ENCODE measurements at regions not wholly inside any gene's neighbourhood (a gene's known extent, or its start where the extent isn't known, plus 50 kb on each side); places are given as distances from the start of the nearest gene placed in this dataset.
A peak's percentile ranks its signal among the peaks of the same experiment; 100 is the strongest.

- CTCF ChIA-PET (ENCODE audit: low intra/inter-chr PET ratio, low total read pairs): no interaction called here
- intact Hi-C loops (cut with micrococcal nuclease; ENCODE audit: unreplicated experiment): no loop called here
- Histone ChIP-seq H4K20me1 (ENCODE audit: insufficient read depth, low read length) (peaks cover under 1% of the 10 kb centered on the region; the same call in 1 of the 2 replicates), H3K27me3 (ENCODE audit: control insufficient read depth in 1 of 2, insufficient read depth in 2 of 2, low read length in 2 of 2) (peaks cover 7 to 60% of the 10 kb centered on the region in 2 experiments), H3K79me2 (ENCODE audit: insufficient read depth, low read length) (no peaks in the 10 kb centered on the region), H3K36me3 (replicated peaks in 1 of 2; ENCODE audit: control insufficient read depth in 1 of 2, insufficient read depth in 2 of 2, low read length in 2 of 2) (no peaks in the 10 kb centered on the region), H3K4me2 (ENCODE audit: low read depth, low read length) (no peak overlapping the region), H2AFZ (ENCODE audit: low read length) (no peak overlapping the region), H3K9ac (ENCODE audit: insufficient read depth, low read depth, low read length) (no peak overlapping the region), H3K4me1 (ENCODE audit: insufficient read depth, low read length) (peaks cover 33% of the 10 kb centered on the region), H3K4me3 (replicated peaks in 1 of 3; ENCODE audit: insufficient read depth in 1 of 3, low read depth in 2 of 3, low read length in 3 of 3) (no peak overlapping the region), H3K9me3 (ENCODE audit: low read length) (no peaks in the 10 kb centered on the region), H3K27ac (ENCODE audit: extremely low read length, insufficient read depth, low read length) (no peak overlapping the region)
- POLR2A ChIA-PET: no interaction called here
- no peak for ATAC-seq
- WGBS (ENCODE audit: low lambda C conversion rate): 34% methylated on average over 8 of the region's 12 CpGs
- no TSS peak for BruUV-seq (replicated peaks)
- in situ Hi-C loops (cut with HindIII; ENCODE audit: extremely low pct_ligation_motif_present, low pct_unique_long_range_greater_than_20kb): no loop called here
- no peak for DNase-seq (ENCODE audit: low spot score)
- TF ChIP-seq EEA1 (CRISPR knock-in tag; IDR thresholded peaks at IDR 0.05; ENCODE audit: borderline replicate concordance) (no peak), ZNF34 (CRISPR knock-in tag; IDR thresholded peaks at IDR 0.05; ENCODE audit: borderline replicate concordance) (no peak), ATF7 (IDR thresholded peaks at IDR 0.05) (peak; percentile 98), ATF7 (CRISPR knock-in tag; IDR thresholded peaks at IDR 0.05) (no peak), ZMYM3 (CRISPR knock-in tag; IDR thresholded peaks at IDR 0.05) (no peak), ZNF24 (IDR thresholded peaks at IDR 0.05) (no peak), CREB1 (IDR thresholded peaks at IDR 0.05) (peak; percentile 92), CREB1 (CRISPR knock-in tag; IDR thresholded peaks at IDR 0.05) (no peak), POLR2A (IDR thresholded peaks at IDR 0.05; ENCODE audit: insufficient read depth in 1 of 2, low read depth in 2 of 2, low read length in 2 of 2) (no peak), ATM (IDR thresholded peaks at IDR 0.05; ENCODE audit: borderline replicate concordance) (no peak)
- TF ChIP-seq, protein P1, sequence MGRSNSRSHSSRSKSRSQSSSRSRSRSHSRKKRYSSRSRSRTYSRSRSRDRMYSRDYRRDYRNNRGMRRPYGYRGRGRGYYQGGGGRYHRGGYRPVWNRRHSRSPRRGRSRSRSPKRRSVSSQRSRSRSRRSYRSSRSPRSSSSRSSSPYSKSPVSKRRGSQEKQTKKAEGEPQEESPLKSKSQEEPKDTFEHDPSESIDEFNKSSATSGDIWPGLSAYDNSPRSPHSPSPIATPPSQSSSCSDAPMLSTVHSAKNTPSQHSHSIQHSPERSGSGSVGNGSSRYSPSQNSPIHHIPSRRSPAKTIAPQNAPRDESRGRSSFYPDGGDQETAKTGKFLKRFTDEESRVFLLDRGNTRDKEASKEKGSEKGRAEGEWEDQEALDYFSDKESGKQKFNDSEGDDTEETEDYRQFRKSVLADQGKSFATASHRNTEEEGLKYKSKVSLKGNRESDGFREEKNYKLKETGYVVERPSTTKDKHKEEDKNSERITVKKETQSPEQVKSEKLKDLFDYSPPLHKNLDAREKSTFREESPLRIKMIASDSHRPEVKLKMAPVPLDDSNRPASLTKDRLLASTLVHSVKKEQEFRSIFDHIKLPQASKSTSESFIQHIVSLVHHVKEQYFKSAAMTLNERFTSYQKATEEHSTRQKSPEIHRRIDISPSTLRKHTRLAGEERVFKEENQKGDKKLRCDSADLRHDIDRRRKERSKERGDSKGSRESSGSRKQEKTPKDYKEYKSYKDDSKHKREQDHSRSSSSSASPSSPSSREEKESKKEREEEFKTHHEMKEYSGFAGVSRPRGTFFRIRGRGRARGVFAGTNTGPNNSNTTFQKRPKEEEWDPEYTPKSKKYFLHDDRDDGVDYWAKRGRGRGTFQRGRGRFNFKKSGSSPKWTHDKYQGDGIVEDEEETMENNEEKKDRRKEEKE (IDR thresholded peaks at IDR 0.05): no peak
- FAIRE-seq: no peak
Measured at GRCh38 chr1:22338071-22338765, 113.4 kb upstream of the ZBTB40 start.

All from HepG2 (cell line).